ENCODE measurements at regions not wholly inside any gene's neighbourhood (a gene's known extent, or its start where the extent isn't known, plus 50 kb on each side); places are given as distances from the start of the nearest gene placed in this dataset.

DNA sequence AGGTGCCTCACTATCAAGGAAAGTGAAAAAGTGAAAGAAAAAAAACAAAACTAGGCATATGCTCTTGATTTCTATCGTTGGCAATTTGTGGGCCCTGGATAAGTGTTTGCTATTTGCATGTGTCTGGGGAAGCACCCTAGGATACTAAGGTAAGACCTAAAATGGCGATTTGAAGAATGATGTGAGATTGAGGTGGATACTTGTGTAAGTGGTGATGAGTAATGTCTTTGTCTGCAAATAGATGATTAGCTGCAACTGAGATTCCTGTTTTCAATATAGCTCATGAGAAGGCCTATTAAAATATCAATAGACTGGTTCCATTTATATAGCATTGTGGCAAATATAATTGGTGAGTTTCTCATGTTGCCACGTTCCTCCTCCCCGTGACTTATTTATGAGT, 261.7 kb downstream of the NEDD1 start:
- TF ChIP-seq, protein P1, sequence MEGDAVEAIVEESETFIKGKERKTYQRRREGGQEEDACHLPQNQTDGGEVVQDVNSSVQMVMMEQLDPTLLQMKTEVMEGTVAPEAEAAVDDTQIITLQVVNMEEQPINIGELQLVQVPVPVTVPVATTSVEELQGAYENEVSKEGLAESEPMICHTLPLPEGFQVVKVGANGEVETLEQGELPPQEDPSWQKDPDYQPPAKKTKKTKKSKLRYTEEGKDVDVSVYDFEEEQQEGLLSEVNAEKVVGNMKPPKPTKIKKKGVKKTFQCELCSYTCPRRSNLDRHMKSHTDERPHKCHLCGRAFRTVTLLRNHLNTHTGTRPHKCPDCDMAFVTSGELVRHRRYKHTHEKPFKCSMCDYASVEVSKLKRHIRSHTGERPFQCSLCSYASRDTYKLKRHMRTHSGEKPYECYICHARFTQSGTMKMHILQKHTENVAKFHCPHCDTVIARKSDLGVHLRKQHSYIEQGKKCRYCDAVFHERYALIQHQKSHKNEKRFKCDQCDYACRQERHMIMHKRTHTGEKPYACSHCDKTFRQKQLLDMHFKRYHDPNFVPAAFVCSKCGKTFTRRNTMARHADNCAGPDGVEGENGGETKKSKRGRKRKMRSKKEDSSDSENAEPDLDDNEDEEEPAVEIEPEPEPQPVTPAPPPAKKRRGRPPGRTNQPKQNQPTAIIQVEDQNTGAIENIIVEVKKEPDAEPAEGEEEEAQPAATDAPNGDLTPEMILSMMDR (IDR thresholded peaks at IDR 0.05): no peak
- TF ChIP-seq POLR2A (IDR thresholded peaks at IDR 0.05): no peak
